K562 (cell line): ENCODE measurements at regions not wholly inside any gene's neighbourhood (a gene's known extent, or its start where the extent isn't known, plus 50 kb on each side); places are given as distances from the start of the nearest gene placed in this dataset.

Source experiments
- ETV1 ChIP-seq: fragments of 450-650 bp; conservative IDR thresholded peaks from 2 replicates; pipeline ENCODE4 v1.6.1; 2016; ENCODE audit warnings: missing genetic modification characterization, control low read depth, low read depth, missing compliant biosample characterization
- FOXJ2 ChIP-seq: fragments of 200-800 bp; sonication (Bioruptor generic); IDR thresholded peaks from 2 replicates; pipeline ENCODE4 v1.6.1; 2016; ENCODE audit warnings: missing genetic modification characterization, missing compliant biosample characterization
- GABPB1 ChIP-seq: sonication (generic); formaldehyde crosslinking; IDR thresholded peaks from 2 replicates; pipeline ENCODE4 v1.8.0; 2022; ENCODE audit warnings: mild to moderate bottlenecking, missing genetic modification reagents
- HCFC1 ChIP-seq: IDR thresholded peaks from 2 replicates; pipeline ENCODE4 v1.6.1; 2012; ENCODE audit warnings: low read depth, low read length, improper control_type of control experiment
- HMG20A ChIP-seq: fragments of 450-650 bp; formaldehyde crosslinking; conservative IDR thresholded peaks from 2 replicates; pipeline ENCODE4 v1.4.0; 2020; ENCODE audit warnings: mild to moderate bottlenecking, mixed read lengths
- HNRNPK ChIP-seq: fragments of 200-400 bp; formaldehyde crosslinking; IDR thresholded peaks from one replicate; pipeline ENCODE4 v1.6.1; 2018; ENCODE audit warnings: mild to moderate bottlenecking, low read depth, low read length; ENCODE audit not compliant: poor library complexity, severe bottlenecking
- LCOR ChIP-seq: sonication (generic); formaldehyde crosslinking; IDR thresholded peaks from 2 replicates; pipeline ENCODE4 v1.8.0; 2022; ENCODE audit warnings: mild to moderate bottlenecking, missing genetic modification reagents
- MAFK ChIP-seq: IDR thresholded peaks from 2 replicates; pipeline ENCODE4 v1.6.1; 2011; ENCODE audit warnings: low read length, improper control_type of control experiment
- MAZ ChIP-seq, 2 experiments: fragments of 450-650 bp in 1 of 2; sonication (generic) in 1 of 2; formaldehyde crosslinking; IDR thresholded peaks in 1 of 2; conservative IDR thresholded peaks in 1 of 2; 2 replicates each; pipeline versions ENCODE4 v1.4.0 to v1.5.0; 2020; ENCODE audit warnings: mild to moderate bottlenecking in 1 of 2, missing genetic modification reagents in 1 of 2
- MED1 ChIP-seq: sonication (generic); formaldehyde crosslinking; IDR thresholded peaks from 2 replicates; pipeline ENCODE4 v1.8.1; 2023; ENCODE audit warnings: missing genetic modification reagents, borderline replicate concordance
- MEF2D ChIP-seq: conservative IDR thresholded peaks from 2 replicates; pipeline ENCODE4 v1.6.1; 2016; ENCODE audit warnings: low read depth, missing genetic modification characterization, missing compliant biosample characterization
- NRF1 ChIP-seq, 2 experiments: fragments of 450-650 bp; IDR thresholded peaks in 1 of 2; conservative IDR thresholded peaks in 1 of 2; 2 replicates each; pipeline ENCODE4 v1.6.1; 2014; ENCODE audit warnings: mild to moderate bottlenecking in 2 of 2
- RBFOX2 ChIP-seq: fragments of 200-400 bp; formaldehyde crosslinking; IDR thresholded peaks from 2 replicates; pipeline ENCODE4 v1.6.1; 2017; ENCODE audit warnings: low read depth, mild to moderate bottlenecking, low read length, moderate library complexity
- RBM25 ChIP-seq: fragments of 200-400 bp; formaldehyde crosslinking; IDR thresholded peaks from 2 replicates; pipeline ENCODE4 v1.6.1; 2018; ENCODE audit warnings: low read length, low read depth, moderate library complexity; ENCODE audit not compliant: severe bottlenecking
- SETDB1 ChIP-seq: IDR thresholded peaks from one replicate; pipeline ENCODE4 v1.6.1; 2012; ENCODE audit warnings: low read length, control low read depth, inconsistent platforms
- SIN3A ChIP-seq, 2 experiments: fragments of 150-350 bp in 1 of 2; IDR thresholded peaks; 2 replicates each; pipeline ENCODE4 v1.6.1; 2011 to 2016; ENCODE audit warnings: borderline replicate concordance in 2 of 2, low read depth in 2 of 2, low read length in 2 of 2, mild to moderate bottlenecking in 2 of 2, moderate library complexity in 2 of 2; ENCODE audit not compliant: control insufficient read depth in 1 of 2
- TCF7 ChIP-seq: sonication (generic); IDR thresholded peaks from 2 replicates; pipeline ENCODE4 v1.6.1; 2016; ENCODE audit warnings: antibody characterized with exemption, borderline replicate concordance
- TCF7L2 ChIP-seq: fragments of 150-350 bp; IDR thresholded peaks from 2 replicates; pipeline ENCODE4 v1.6.1; 2016; ENCODE audit warnings: low read depth, mild to moderate bottlenecking, low read length, moderate library complexity
- ZBED1 ChIP-seq: IDR thresholded peaks from 2 replicates; pipeline ENCODE4 v1.6.1; 2014
- ZC3H11A ChIP-seq: IDR thresholded peaks from 2 replicates; pipeline ENCODE4 v1.6.1; 2012; ENCODE audit warnings: low read depth, low read length, improper control_type of control experiment
- ZNF23 ChIP-seq: fragments of 250-450 bp; sonication (Bioruptor Pico); IDR thresholded peaks from 2 replicates; pipeline ENCODE4 v1.4.0; 2020; ENCODE audit warnings: mild to moderate bottlenecking
- ZNF347 ChIP-seq: fragments of 450-650 bp; formaldehyde crosslinking; IDR thresholded peaks from 2 replicates; pipeline ENCODE4 v1.4.0; 2020; ENCODE audit warnings: low read depth, mild to moderate bottlenecking, moderate library complexity
- ZNF444 ChIP-seq: fragments of 250-450 bp; sonication (Bioruptor Pico); IDR thresholded peaks from 2 replicates; pipeline ENCODE4 v1.4.0; 2020; ENCODE audit warnings: mild to moderate bottlenecking, moderate library complexity
- ZNF780A ChIP-seq: fragments of 250-450 bp; sonication (Bioruptor Pico); IDR thresholded peaks from 2 replicates; pipeline ENCODE4 v1.5.0; 2021; ENCODE audit warnings: mild to moderate bottlenecking
- TF ChIP-seq, protein P1 (sequence below): sonication (generic); formaldehyde crosslinking; IDR thresholded peaks from 2 replicates; pipeline ENCODE4 v1.8.1; 2023; ENCODE audit warnings: mild to moderate bottlenecking, missing genetic modification reagents
- TF ChIP-seq, protein P2 (sequence below): sonication (generic); formaldehyde crosslinking; IDR thresholded peaks from 2 replicates; pipeline ENCODE4 v1.8.0; 2022; ENCODE audit warnings: mild to moderate bottlenecking, low read depth, missing genetic modification reagents
- TF ChIP-seq, protein P3 (sequence below): sonication (generic); formaldehyde crosslinking; IDR thresholded peaks from 2 replicates; pipeline ENCODE4 v1.9.0; 2022; ENCODE audit warnings: mild to moderate bottlenecking, missing genetic modification reagents
- TF ChIP-seq, protein P4 (sequence below): sonication (generic); formaldehyde crosslinking; IDR thresholded peaks from 2 replicates; pipeline ENCODE4 v1.5.0; 2020; ENCODE audit warnings: missing genetic modification reagents

DNA sequence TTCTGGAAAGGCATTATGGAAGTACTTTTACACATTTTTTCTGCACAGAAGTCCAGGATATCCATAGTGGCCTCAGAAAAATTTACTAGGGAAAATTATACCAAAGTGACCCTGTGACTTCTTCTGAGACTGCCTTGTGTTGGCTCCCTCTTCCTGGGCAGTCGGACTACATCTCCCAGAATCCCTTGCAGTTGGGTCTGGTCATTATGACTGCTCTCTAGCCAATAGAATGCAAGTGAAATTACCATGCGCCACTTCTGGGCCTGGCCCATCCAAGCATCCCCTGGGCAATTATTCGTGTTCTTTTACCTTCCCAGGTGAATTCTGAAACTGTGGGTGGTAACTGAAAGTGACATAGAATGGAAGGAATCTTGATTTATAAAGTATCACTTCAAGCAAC is 430.9 kb downstream of the ACTR3B start (continued):
- TF ChIP-seq, protein P1, sequence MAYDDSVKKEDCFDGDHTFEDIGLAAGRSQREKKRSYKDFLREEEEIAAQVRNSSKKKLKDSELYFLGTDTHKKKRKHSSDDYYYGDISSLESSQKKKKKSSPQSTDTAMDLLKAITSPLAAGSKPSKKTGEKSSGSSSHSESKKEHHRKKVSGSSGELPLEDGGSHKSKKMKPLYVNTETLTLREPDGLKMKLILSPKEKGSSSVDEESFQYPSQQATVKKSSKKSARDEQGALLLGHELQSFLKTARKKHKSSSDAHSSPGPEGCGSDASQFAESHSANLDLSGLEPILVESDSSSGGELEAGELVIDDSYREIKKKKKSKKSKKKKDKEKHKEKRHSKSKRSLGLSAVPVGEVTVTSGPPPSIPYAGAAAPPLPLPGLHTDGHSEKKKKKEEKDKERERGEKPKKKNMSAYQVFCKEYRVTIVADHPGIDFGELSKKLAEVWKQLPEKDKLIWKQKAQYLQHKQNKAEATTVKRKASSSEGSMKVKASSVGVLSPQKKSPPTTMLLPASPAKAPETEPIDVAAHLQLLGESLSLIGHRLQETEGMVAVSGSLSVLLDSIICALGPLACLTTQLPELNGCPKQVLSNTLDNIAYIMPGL (CRISPR knock-in tag), result no peak
- no peak for TF ChIP-seq HNRNPK
- TF ChIP-seq FOXJ2 (tag), result no peak
- TF ChIP-seq GABPB1 (CRISPR knock-in tag), result no peak
- TF ChIP-seq, protein P2, sequence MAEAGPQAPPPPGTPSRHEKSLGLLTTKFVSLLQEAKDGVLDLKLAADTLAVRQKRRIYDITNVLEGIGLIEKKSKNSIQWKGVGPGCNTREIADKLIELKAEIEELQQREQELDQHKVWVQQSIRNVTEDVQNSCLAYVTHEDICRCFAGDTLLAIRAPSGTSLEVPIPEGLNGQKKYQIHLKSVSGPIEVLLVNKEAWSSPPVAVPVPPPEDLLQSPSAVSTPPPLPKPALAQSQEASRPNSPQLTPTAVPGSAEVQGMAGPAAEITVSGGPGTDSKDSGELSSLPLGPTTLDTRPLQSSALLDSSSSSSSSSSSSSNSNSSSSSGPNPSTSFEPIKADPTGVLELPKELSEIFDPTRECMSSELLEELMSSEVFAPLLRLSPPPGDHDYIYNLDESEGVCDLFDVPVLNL, result no peak
- TF ChIP-seq, protein P3, sequence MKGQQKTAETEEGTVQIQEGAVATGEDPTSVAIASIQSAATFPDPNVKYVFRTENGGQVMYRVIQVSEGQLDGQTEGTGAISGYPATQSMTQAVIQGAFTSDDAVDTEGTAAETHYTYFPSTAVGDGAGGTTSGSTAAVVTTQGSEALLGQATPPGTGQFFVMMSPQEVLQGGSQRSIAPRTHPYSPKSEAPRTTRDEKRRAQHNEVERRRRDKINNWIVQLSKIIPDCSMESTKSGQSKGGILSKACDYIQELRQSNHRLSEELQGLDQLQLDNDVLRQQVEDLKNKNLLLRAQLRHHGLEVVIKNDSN, result peak; percentile 89
- TF ChIP-seq, protein P4, sequence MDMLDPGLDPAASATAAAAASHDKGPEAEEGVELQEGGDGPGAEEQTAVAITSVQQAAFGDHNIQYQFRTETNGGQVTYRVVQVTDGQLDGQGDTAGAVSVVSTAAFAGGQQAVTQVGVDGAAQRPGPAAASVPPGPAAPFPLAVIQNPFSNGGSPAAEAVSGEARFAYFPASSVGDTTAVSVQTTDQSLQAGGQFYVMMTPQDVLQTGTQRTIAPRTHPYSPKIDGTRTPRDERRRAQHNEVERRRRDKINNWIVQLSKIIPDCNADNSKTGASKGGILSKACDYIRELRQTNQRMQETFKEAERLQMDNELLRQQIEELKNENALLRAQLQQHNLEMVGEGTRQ (CRISPR knock-in tag), result peak; percentile 96
- TF ChIP-seq ZNF23 (CRISPR knock-in tag), result no peak
- no peak for TF ChIP-seq RBFOX2
- no peak for TF ChIP-seq HMG20A (CRISPR knock-in tag)
- TF ChIP-seq ETV1 (tag), result no peak
- no peak for TF ChIP-seq MAZ (CRISPR knock-in tag; conservative IDR thresholded peaks at IDR 0.05 in 1 of 2, IDR thresholded peaks at IDR 0.05 in 1 of 2)
- TF ChIP-seq TCF7L2, result no peak
- no peak for TF ChIP-seq LCOR (CRISPR knock-in tag)
- TF ChIP-seq ZNF444, result no peak
- peak; percentile 25 to 47; a peak in 1 of 4 replicates for TF ChIP-seq NRF1 (conservative IDR thresholded peaks at IDR 0.05 in 1 of 2, IDR thresholded peaks at IDR 0.05 in 1 of 2)
- TF ChIP-seq RBM25, result peak; percentile 90
- no peak for TF ChIP-seq ZC3H11A
- no peak for TF ChIP-seq TCF7
- TF ChIP-seq ZBED1, result no peak
- TF ChIP-seq HCFC1, result peak; percentile 92
- no peak for TF ChIP-seq ZNF780A (CRISPR knock-in tag)
- TF ChIP-seq MEF2D (tag), result no peak
- no peak for TF ChIP-seq MED1
- TF ChIP-seq MAFK, result no peak
- TF ChIP-seq SETDB1, result no peak
- no peak for TF ChIP-seq ZNF347
- TF ChIP-seq SIN3A (IDR thresholded peaks at IDR 0.05; ENCODE audit: borderline replicate concordance in 2 of 2, control insufficient read depth in 1 of 2, low read depth in 2 of 2, low read length in 2 of 2), result no peak
